Motor neuron (in vitro differentiated cells): ENCODE measurements at regions not wholly inside any gene's neighbourhood (a gene's known extent, or its start where the extent isn't known, plus 50 kb on each side); places are given as distances from the start of the nearest gene placed in this dataset.

Experiments
- ATAC-seq, 8 experiments: fragments of 200-7000 bp; cut with Tn5 transposase; replicated peaks in 6 of 8; 2 replicates each; pipeline ENCODE4 v1.8.0; 2021; ENCODE audit warnings: mild to moderate bottlenecking in 8 of 8, moderate library complexity in 8 of 8
- H3K27ac ChIP-seq, 2 donors: fragments of 250-450 bp; sonication (Bioruptor Pico); 2 replicates each; pipeline ENCODE4 v1.9.0; 2021; ENCODE audit warnings: antibody characterized with exemption in 2 of 2, mild to moderate bottlenecking in 2 of 2, moderate library complexity in 1 of 2
- H3K4me1 ChIP-seq, 2 donors: fragments of 250-450 bp; sonication (Bioruptor Pico); replicated peaks in 1 of 2; 2 replicates each; pipeline ENCODE4 v1.6.1; 2021; ENCODE audit warnings: antibody characterized with exemption in 2 of 2, mild to moderate bottlenecking in 2 of 2, moderate library complexity in 1 of 2
- H3K4me3 ChIP-seq, 5 donors: fragments of 250-450 bp; sonication (Bioruptor Pico); 2 replicates each; pipeline ENCODE4 v1.9.0; 2021; ENCODE audit warnings: antibody characterized with exemption in 5 of 5, mild to moderate bottlenecking in 5 of 5, moderate library complexity in 4 of 5
- WGBS, 10 experiments: fragments of 450-650 bp; shearing (Covaris generic); methylation state at CpG; one replicate each; pipeline ENCODE4 v1.0.0; 2022; 5-methylcytosine and 5-hydroxymethylcytosine counted together
- in situ Hi-C, 9 experiments: fragments of 400-800 bp; cut with MboI; loops; one replicate each; pipeline ENCODE4 v1.15.0; 2021; ENCODE audit warnings: low sequenced_read_pairs in 9 of 9, low pct_unique_long_range_greater_than_20kb in 2 of 9; ENCODE audit not compliant: unreplicated experiment in 9 of 9

GRCh38 chr2:51335087-51336058, 303.4 kb upstream of the NRXN1 start:
- no peaks in the 10 kb centered on the region for H3K4me1 ChIP-seq
- ATAC-seq = no peak
- in situ Hi-C loops = no loop called here

DNA sequence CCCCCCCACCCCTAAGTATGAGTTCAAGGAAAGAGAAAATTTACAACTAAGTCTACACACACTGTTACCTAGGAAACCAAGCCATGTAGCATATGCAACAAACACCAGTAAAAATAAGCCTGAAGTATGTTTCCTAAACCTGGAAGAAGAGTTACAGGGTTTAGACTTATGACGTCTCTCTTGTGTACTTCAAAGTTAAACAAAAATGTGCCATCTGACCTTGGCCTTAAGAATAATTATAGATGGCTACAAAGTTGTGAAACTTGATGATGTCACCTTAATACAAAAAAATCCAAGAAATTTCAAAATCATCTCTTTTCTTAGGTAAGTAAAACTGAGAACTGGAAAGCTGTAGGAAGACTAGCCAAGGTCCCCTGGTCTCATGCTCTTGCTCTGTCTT, 297.6 kb upstream of the NRXN1 start:
- peaks cover 0 to 3% of the 10 kb centered on the region in 2 donors for H3K4me1 ChIP-seq
- no peak for ATAC-seq
- H3K27ac ChIP-seq = no peak overlapping the region
- no peak overlapping the region for H3K4me3 ChIP-seq
- WGBS, 10 experiments = 0 to 100% (median 67%) methylated on average over 1 of the region's 1 CpG; no CpG with 5 or more reads in 4 of the 10 experiments
- in situ Hi-C loops = no loop called here

More at GRCh38 chr2:51335087-51336058, 303.4 kb upstream of the NRXN1 start:
- WGBS, 10 experiments = 3 to 100% (median 73%) methylated on average over 1 to 7 of the region's 7 CpGs
- no peak overlapping the region for H3K4me3 ChIP-seq
- no peak overlapping the region for H3K27ac ChIP-seq

DNA sequence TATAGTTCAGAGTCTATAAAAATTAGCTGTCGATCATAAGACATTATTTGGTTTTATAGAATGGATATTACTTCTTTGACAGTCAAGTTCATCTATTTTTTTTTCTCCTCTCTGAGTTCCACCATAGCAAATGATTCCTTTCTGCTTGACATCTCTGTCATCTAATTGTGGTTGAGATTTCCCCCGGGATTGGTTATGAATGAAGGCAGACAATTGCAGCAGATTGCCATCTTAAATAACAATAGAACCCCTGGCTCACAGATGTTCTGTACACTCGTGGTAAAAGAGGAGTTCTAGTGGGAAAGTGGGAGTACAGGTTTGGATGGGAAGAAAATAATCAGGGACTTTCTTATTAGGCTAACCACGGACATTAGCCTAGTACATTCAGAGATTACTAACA, 292.1 kb upstream of the NRXN1 start:
- Histone ChIP-seq H3K4me1 (peaks cover 0 to 13% of the 10 kb centered on the region in 2 donors), H3K27ac (no peak overlapping the region), H3K4me3 (no peak overlapping the region)
- peak in 3 of 8 experiments; percentile 25 to 66 (median 58) for ATAC-seq
- in situ Hi-C loops = no loop called here
- 0 to 80% (median 47%) methylated on average over 1 to 4 of the region's 4 CpGs for WGBS, 10 experiments

DNA sequence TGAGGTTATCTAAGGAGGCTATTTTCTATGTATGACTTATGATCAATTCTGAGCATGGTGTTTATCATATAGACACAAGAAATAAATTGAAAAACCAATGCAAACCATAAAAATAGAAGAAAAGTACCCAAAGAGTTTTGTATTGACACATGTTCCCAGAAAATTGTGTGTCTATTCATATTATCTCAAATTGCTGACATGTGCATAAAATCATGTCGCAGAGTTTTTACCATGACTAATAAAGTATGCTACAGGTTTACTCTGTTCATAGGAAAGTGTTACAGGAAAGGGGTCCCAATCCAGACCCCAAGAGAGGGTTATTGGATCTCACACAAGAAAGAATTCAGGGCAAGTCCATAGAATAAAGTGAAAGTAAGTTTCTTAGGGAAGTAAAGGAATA, 290.7 kb upstream of the NRXN1 start:
- no peak for ATAC-seq
- 11 to 100% (median 88%) methylated on average over 1 of the region's 1 CpG; no CpG with 5 or more reads in 1 of the 10 experiments for WGBS, 10 experiments
- Histone ChIP-seq H3K4me1 (peaks cover 0 to 13% of the 10 kb centered on the region in 2 donors), H3K4me3 (no peak overlapping the region), H3K27ac (no peak overlapping the region)
- in situ Hi-C loops = no loop called here

- no peak overlapping the region for H3K4me3 ChIP-seq
- H3K4me1 ChIP-seq = peaks cover 0 to 6% of the 10 kb centered on the region in 2 donors
- peak in 1 of 8 experiments; percentile 29 for ATAC-seq
- in situ Hi-C loops = no loop called here
- H3K27ac ChIP-seq = no peak overlapping the region
- 0 to 89% (median 56%) methylated on average over 1 of the region's 1 CpG for WGBS, 10 experiments
Measured at GRCh38 chr2:51304311-51304710, 272.4 kb upstream of the NRXN1 start.

- ATAC-seq = no peak
- H3K4me3 ChIP-seq = no peak overlapping the region
- in situ Hi-C loops = no loop called here
- H3K27ac ChIP-seq = no peak overlapping the region
- H3K4me1 ChIP-seq = peaks cover 0 to 13% of the 10 kb centered on the region in 2 donors
- 6 to 100% (median 87%) methylated on average over 1 to 4 of the region's 4 CpGs for WGBS, 10 experiments
Measured at GRCh38 chr2:51301381-51301780, 269.4 kb upstream of the NRXN1 start.

GRCh38 chr2:51299370-51299769, 267.4 kb upstream of the NRXN1 start:
- H3K4me3 ChIP-seq = no peak overlapping the region
- H3K27ac ChIP-seq = no peak overlapping the region
- in situ Hi-C loops = no loop called here
- peaks cover 0 to 13% of the 10 kb centered on the region in 2 donors for H3K4me1 ChIP-seq
- WGBS, 10 experiments = 0 to 67% (median 25%) methylated on average over 1 of the region's 1 CpG; no CpG with 5 or more reads in 1 of the 10 experiments
- ATAC-seq = peak in 5 of 8 experiments; percentile 57 to 91 (median 72)

- H3K4me1 ChIP-seq = peaks cover 0 to 13% of the 10 kb centered on the region in 2 donors
- no peak overlapping the region for H3K27ac ChIP-seq
- H3K4me3 ChIP-seq = no peak overlapping the region
- in situ Hi-C loops = no loop called here
- peak in 4 of 8 experiments; percentile 28 to 49 (median 36) for ATAC-seq
- 67 to 100% (median 100%) methylated on average over 1 of the region's 1 CpG; no CpG with 5 or more reads in 5 of the 10 experiments for WGBS, 10 experiments
Measured at GRCh38 chr2:51297488-51297887, 265.6 kb upstream of the NRXN1 start.

DNA sequence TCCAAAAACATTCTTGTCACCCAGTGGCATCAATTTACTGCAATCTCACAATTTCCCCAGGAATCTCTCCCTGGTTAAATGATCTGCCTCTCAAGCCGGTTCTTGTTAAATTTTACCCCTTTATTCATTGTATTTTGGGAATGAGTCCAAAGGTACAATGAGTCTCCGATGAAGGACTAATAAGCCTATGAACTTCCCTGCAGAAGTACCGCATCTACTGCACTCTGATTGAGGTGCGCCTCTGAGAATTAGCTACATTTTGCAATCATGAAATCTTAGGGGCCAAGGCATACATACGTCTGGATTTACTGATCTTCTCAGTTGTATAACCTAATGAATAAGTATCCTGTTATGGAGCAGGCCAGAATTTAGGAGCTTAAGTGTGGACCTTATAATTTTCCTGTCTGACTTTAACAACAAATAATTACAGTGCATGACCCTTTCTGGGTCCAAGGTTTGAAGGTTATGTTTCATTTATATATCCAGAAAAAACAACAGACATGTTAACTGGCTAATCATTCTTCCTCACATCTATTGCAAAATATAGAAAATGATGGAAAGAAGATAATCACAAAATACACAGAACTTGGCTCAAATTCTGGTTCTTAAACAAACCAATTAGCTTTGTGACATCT, 261.8 kb upstream of the NRXN1 start:
- in situ Hi-C loops = no loop called here
- ATAC-seq = no peak
- 0 to 100% (median 80%) methylated on average over 1 to 5 of the region's 5 CpGs; no CpG with 5 or more reads in 1 of the 10 experiments for WGBS, 10 experiments
- Histone ChIP-seq H3K27ac (no peak overlapping the region), H3K4me3 (no peak overlapping the region), H3K4me1 (peaks cover under 1 to 9% of the 10 kb centered on the region in 2 donors)

DNA sequence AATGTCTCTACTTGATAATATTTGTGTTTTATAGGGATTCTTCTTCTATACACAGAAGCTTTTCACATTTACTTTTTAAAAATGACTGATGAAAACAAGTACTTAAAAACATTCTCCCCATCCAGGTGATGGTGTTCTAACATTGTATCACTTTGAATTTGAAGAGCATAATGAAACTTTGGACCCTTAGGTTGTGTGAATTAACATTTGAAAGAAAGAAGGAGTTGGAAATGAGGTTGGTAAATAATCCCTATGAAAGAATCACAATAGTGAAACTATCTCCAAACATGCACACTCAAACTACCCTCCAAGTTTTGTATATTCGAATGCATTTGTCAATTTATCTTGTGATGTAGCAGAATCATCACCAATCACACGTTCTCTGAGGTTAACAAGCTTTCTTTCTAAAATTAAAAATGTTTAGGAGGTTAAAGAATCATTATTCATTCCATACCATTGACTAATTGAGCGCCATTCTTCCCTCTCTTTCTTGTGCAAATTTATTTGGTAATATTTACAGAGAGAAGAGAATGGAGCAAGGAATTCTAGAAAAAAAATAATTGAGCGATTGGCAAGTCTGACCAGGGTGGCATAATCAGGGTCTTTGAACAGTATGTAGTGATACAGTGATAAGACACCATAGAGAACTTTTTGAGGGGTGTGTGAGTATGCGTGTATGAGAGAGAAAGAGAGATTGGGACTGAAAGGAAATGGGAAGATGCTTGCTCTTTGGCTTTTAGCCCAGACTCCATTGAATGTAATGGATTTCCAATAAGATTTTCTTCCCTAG, 260.0 kb upstream of the NRXN1 start:
- no peak overlapping the region for H3K4me3 ChIP-seq
- ATAC-seq = peak in 5 of 8 experiments; percentile 59 to 93 (median 80)
- H3K27ac ChIP-seq = no peak overlapping the region
- peaks cover 0 to 9% of the 10 kb centered on the region in 2 donors for H3K4me1 ChIP-seq
- WGBS, 10 experiments = 0 to 40% (median 16%) methylated on average over 1 to 5 of the region's 5 CpGs
- in situ Hi-C loops = no loop called here

GRCh38 chr2:51290725-51291124, 258.8 kb upstream of the NRXN1 start:
- WGBS, 10 experiments = 35 to 100% (median 84%) methylated on average over 1 to 2 of the region's 2 CpGs; no CpG with 5 or more reads in 2 of the 10 experiments
- no peak for ATAC-seq
- peaks cover 0 to 9% of the 10 kb centered on the region in 2 donors for H3K4me1 ChIP-seq
- H3K27ac ChIP-seq = no peak overlapping the region
- in situ Hi-C loops = no loop called here
- H3K4me3 ChIP-seq = no peak overlapping the region

DNA sequence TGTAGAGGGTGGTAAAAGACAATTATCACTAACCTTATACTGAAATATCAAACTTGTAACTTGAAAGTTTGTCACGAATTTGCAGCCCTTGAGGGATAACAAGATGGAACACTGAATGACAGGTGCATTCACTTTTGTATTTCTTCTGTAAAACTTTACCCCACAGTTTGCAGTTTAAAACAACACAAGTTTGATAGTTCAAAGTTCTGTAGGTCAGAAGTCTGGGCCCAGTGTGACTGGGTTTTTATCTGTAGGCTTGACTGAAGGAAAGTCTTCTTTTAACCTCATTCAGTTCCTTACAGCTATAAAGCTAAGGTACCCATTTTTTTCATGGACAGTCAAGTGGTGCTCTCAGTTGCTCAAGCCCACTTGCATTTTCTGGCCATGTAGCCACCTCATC, 257.1 kb upstream of the NRXN1 start:
- no peak for ATAC-seq

More for the DNA sequence above, 257.1 kb upstream of the NRXN1 start:
- H3K27ac ChIP-seq = no peak overlapping the region
- H3K4me1 ChIP-seq = peaks cover 0 to 9% of the 10 kb centered on the region in 2 donors
- 0 to 100% (median 56%) methylated on average over 1 of the region's 1 CpG; no CpG with 5 or more reads in 2 of the 10 experiments for WGBS, 10 experiments
- in situ Hi-C loops = no loop called here
- no peak overlapping the region for H3K4me3 ChIP-seq
